ENCODE measurements at regions not wholly inside any gene's neighbourhood (a gene's known extent, or its start where the extent isn't known, plus 50 kb on each side); places are given as distances from the start of the nearest gene placed in this dataset.
A peak's percentile ranks its signal among the peaks of the same experiment; 100 is the strongest.

- no peak for DNase-seq
- TF ChIP-seq POLR2A (IDR thresholded peaks at IDR 0.05; ENCODE audit: low read length) (no peak), GATA1 (IDR thresholded peaks at IDR 0.05; ENCODE audit: low read depth, low read length) (no peak)
Observed at GRCh38 chr14:71638523-71639196, 293.6 kb upstream of the RGS6 start.

- TF ChIP-seq POLR2A (IDR thresholded peaks at IDR 0.05; ENCODE audit: low read length) (no peak), GATA1 (IDR thresholded peaks at IDR 0.05; ENCODE audit: low read depth, low read length) (no peak)
- no peak for DNase-seq
Observed at GRCh38 chr14:71642715-71643114, 289.5 kb upstream of the RGS6 start.

- no peak for DNase-seq
- TF ChIP-seq GATA1 (IDR thresholded peaks at IDR 0.05; ENCODE audit: low read depth, low read length) = no peak
Observed at GRCh38 chr14:71645656-71646055, 286.6 kb upstream of the RGS6 start.

GRCh38 chr14:71646518-71646917 is 285.7 kb upstream of the RGS6 start:
- TF ChIP-seq POLR2A (IDR thresholded peaks at IDR 0.05; ENCODE audit: low read length) (no peak), GATA1 (IDR thresholded peaks at IDR 0.05; ENCODE audit: low read depth, low read length) (no peak)
- DNase-seq = no peak

- TF ChIP-seq GATA1 (IDR thresholded peaks at IDR 0.05; ENCODE audit: low read depth, low read length) (no peak), POLR2A (IDR thresholded peaks at IDR 0.05; ENCODE audit: low read length) (no peak)
- DNase-seq = no peak
Observed at GRCh38 chr14:71647086-71647784, 285.0 kb upstream of the RGS6 start.

GRCh38 chr14:71648725-71649124 is 283.5 kb upstream of the RGS6 start:
- TF ChIP-seq POLR2A (IDR thresholded peaks at IDR 0.05; ENCODE audit: low read length) = no peak
- TF ChIP-seq GATA1 (IDR thresholded peaks at IDR 0.05; ENCODE audit: low read depth, low read length) = no peak
- no peak for DNase-seq

- TF ChIP-seq GATA1 (IDR thresholded peaks at IDR 0.05; ENCODE audit: low read depth, low read length) (no peak), POLR2A (IDR thresholded peaks at IDR 0.05; ENCODE audit: low read length) (no peak)
- DNase-seq = no peak
Observed at GRCh38 chr14:71650187-71650755, 282.0 kb upstream of the RGS6 start.

- no peak for DNase-seq
- TF ChIP-seq GATA1 (IDR thresholded peaks at IDR 0.05; ENCODE audit: low read depth, low read length) (no peak), POLR2A (IDR thresholded peaks at IDR 0.05; ENCODE audit: low read length) (no peak)
Observed at GRCh38 chr14:71651228-71651627, 281.0 kb upstream of the RGS6 start.

- no peak for TF ChIP-seq POLR2A (IDR thresholded peaks at IDR 0.05; ENCODE audit: low read length)
- no peak for TF ChIP-seq GATA1 (IDR thresholded peaks at IDR 0.05; ENCODE audit: low read depth, low read length)
- DNase-seq = peak; percentile 1 to 9
Observed at GRCh38 chr14:71652368-71652767, 279.9 kb upstream of the RGS6 start.

GRCh38 chr14:71654810-71655209 is 277.4 kb upstream of the RGS6 start:
- DNase-seq = no peak
- TF ChIP-seq GATA1 (IDR thresholded peaks at IDR 0.05; ENCODE audit: low read depth, low read length) (no peak), POLR2A (IDR thresholded peaks at IDR 0.05; ENCODE audit: low read length) (no peak)

- DNase-seq = no peak
- TF ChIP-seq POLR2A (IDR thresholded peaks at IDR 0.05; ENCODE audit: low read length) = no peak
- TF ChIP-seq GATA1 (IDR thresholded peaks at IDR 0.05; ENCODE audit: low read depth, low read length) = no peak
Observed at GRCh38 chr14:71658261-71658860, 273.9 kb upstream of the RGS6 start.

- DNase-seq = no peak
- no peak for TF ChIP-seq GATA1 (IDR thresholded peaks at IDR 0.05; ENCODE audit: low read depth, low read length)
- no peak for TF ChIP-seq POLR2A (IDR thresholded peaks at IDR 0.05; ENCODE audit: low read length)
Observed at GRCh38 chr14:71659159-71659558, 273.1 kb upstream of the RGS6 start.

GRCh38 chr14:71661441-71661840 is 270.8 kb upstream of the RGS6 start:
- no peak for DNase-seq
- TF ChIP-seq GATA1 (IDR thresholded peaks at IDR 0.05; ENCODE audit: low read depth, low read length) = no peak
- TF ChIP-seq POLR2A (IDR thresholded peaks at IDR 0.05; ENCODE audit: low read length) = no peak

- TF ChIP-seq POLR2A (IDR thresholded peaks at IDR 0.05; ENCODE audit: low read length) = no peak
- no peak for TF ChIP-seq GATA1 (IDR thresholded peaks at IDR 0.05; ENCODE audit: low read depth, low read length)
Observed at GRCh38 chr14:71662291-71662790, 269.9 kb upstream of the RGS6 start.

More at GRCh38 chr14:71662291-71662790, 269.9 kb upstream of the RGS6 start:
- DNase-seq = no peak

Data from erythroblast (primary cell).